Mesothelial cell of epicardium (in vitro differentiated cells): ENCODE measurements at regions not wholly inside any gene's neighbourhood (a gene's known extent, or its start where the extent isn't known, plus 50 kb on each side); places are given as distances from the start of the nearest gene placed in this dataset.

ENCODE experiments used
- DNase-seq, 2 experiments: peaks; one replicate each; pipeline ENCODE4 v3.0.0; 2021; ENCODE audit warnings: low spot score in 2 of 2; ENCODE audit not compliant: unreplicated experiment in 2 of 2
- H3K27ac Mint-ChIP-seq: 2 replicates; pipeline ENCODE4 v1.8.0; 2021; ENCODE audit warnings: mixed read lengths
- H3K27me3 Mint-ChIP-seq: 2 replicates; pipeline ENCODE4 v1.8.0; 2021; ENCODE audit warnings: low read depth, mixed read lengths
- H3K36me3 Mint-ChIP-seq: 2 replicates; pipeline ENCODE4 v1.8.0; 2021; ENCODE audit warnings: mixed read lengths
- H3K4me1 Mint-ChIP-seq: 2 replicates; pipeline ENCODE4 v1.8.0; 2021; ENCODE audit warnings: mixed read lengths
- H3K4me3 Mint-ChIP-seq: 2 replicates; pipeline ENCODE4 v1.8.0; 2021; ENCODE audit warnings: mild to moderate bottlenecking, moderate library complexity, mixed read lengths
- H3K9me3 Mint-ChIP-seq: 2 replicates; pipeline ENCODE4 v1.8.0; 2021; ENCODE audit warnings: mixed read lengths
- TF ChIP-seq, protein P1 (sequence below): fragments of 200-600 bp; sonication (generic); IDR thresholded peaks from one replicate; pipeline ENCODE4 v1.5.0; 2021; ENCODE audit warnings: antibody characterized with exemption; ENCODE audit not compliant: unreplicated experiment

DNA sequence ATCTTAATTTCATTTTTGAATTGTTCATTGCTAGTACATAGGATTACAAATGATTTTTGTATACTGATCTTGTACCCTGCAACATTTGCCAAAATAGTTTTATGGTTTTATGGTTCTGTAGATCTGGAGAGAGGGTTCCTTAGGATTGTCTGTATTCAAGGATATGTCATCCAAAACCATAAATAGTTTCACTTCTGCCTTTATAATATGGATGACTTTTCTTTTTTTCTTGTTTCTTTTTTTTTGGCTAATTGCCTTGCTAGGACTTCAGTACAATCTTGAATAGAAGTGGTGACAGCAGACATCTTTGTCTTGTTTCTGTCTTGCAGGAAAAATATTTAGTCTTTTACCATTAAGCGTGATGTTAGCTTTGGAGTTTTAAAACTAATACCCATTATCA is 383.9 kb upstream of the HS6ST1 start:
- TF ChIP-seq, protein P1, sequence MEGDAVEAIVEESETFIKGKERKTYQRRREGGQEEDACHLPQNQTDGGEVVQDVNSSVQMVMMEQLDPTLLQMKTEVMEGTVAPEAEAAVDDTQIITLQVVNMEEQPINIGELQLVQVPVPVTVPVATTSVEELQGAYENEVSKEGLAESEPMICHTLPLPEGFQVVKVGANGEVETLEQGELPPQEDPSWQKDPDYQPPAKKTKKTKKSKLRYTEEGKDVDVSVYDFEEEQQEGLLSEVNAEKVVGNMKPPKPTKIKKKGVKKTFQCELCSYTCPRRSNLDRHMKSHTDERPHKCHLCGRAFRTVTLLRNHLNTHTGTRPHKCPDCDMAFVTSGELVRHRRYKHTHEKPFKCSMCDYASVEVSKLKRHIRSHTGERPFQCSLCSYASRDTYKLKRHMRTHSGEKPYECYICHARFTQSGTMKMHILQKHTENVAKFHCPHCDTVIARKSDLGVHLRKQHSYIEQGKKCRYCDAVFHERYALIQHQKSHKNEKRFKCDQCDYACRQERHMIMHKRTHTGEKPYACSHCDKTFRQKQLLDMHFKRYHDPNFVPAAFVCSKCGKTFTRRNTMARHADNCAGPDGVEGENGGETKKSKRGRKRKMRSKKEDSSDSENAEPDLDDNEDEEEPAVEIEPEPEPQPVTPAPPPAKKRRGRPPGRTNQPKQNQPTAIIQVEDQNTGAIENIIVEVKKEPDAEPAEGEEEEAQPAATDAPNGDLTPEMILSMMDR, result no peak
- no peak for DNase-seq
- Mint-ChIP-seq H3K4me3 (no peak overlapping the region), H3K4me1 (no peaks in the 10 kb centered on the region), H3K27me3 (no peaks in the 10 kb centered on the region), H3K9me3 (peaks cover 36% of the 10 kb centered on the region), H3K36me3 (peaks cover 4% of the 10 kb centered on the region), H3K27ac (no peak overlapping the region)

DNA sequence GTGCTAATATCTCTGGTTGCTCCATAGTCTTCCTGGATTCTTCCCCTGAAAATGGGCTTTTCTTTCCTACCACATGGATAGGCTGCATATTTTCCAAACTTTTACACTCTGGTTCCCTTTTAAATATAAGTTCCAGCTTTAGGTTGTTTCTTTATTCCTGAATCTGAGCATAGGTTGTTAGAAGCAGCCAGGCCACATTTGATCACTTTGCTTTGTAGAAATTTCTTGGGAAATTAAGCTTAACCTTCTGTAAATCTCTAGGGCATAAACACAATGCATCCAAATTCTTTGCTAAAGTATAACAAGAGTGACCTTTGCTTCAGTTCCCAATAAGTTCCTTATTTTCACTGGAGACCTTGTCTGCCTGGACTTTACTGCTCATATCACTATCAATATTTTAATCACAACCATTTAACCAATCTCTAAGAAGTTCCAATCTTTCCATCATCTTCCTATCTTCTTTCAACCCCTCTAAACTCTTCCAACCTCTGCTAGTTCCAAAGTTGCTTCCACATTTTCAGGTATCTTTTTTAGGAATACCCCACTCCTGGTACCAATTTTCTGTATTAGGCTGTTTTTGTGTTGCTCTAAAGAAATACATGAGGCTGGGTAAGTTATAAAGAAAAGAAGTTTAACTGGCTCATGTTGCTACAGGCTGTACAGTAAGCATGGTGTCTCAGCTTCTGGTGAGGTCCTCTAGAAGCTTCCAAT is 389.6 kb upstream of the HS6ST1 start:
- TF ChIP-seq, protein P1, result no peak
- Mint-ChIP-seq H3K4me3 (no peak overlapping the region), H3K36me3 (peaks cover 17% of the 10 kb centered on the region), H3K27ac (no peak overlapping the region), H3K27me3 (no peaks in the 10 kb centered on the region), H3K9me3 (peaks cover 43% of the 10 kb centered on the region), H3K4me1 (no peaks in the 10 kb centered on the region)
- DNase-seq, result no peak

DNA sequence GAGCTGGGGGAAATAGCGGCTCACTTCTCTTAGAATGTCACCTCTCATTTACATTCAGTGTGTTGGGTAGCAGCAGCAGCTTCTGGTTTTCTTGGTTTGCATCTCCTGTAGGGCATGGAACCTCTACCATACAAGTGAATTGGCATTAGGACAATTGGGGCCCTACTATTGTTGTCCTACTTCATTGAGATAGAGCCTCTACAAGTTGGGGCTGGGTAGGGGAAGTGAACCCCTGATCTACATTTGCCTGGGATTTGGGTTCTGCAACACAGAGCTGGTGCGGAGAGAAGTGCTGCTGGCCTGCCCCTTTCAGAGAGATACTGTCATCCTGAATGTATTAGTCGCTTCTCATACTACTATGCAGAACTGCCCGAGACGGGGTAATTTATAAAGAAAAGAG is 391.6 kb upstream of the HS6ST1 start:
- Mint-ChIP-seq H3K36me3 (peaks cover 13% of the 10 kb centered on the region), H3K9me3 (peaks cover 35% of the 10 kb centered on the region), H3K4me3 (no peak overlapping the region), H3K27me3 (no peaks in the 10 kb centered on the region), H3K4me1 (peaks cover 3% of the 10 kb centered on the region), H3K27ac (no peak overlapping the region)
- no peak for DNase-seq
- TF ChIP-seq, protein P1, result no peak

DNA sequence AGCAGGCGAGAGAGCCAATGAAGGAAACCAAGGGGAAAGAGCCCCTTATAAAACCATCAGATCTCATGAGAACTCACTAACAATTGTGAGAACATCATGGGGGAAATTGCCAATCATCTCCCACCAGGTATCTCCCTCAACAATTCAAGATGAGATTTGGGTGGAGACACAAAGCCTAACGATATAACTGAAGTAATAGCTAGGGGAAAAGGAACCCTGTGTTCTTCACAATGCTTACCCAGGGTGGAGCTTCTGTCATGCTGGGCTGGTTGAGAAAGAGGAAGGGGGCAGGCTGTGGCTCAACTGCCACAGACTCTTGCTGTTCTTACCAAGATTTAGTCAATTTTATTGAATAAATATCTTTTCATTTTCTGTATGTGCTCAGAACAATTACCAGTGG is 392.1 kb upstream of the HS6ST1 start:
- Mint-ChIP-seq H3K36me3 (peaks cover 13% of the 10 kb centered on the region), H3K4me3 (no peak overlapping the region), H3K9me3 (peaks cover 35% of the 10 kb centered on the region), H3K27ac (no peak overlapping the region), H3K4me1 (peaks cover 3% of the 10 kb centered on the region), H3K27me3 (no peaks in the 10 kb centered on the region)
- DNase-seq, result no peak
- TF ChIP-seq, protein P1, result no peak

DNA sequence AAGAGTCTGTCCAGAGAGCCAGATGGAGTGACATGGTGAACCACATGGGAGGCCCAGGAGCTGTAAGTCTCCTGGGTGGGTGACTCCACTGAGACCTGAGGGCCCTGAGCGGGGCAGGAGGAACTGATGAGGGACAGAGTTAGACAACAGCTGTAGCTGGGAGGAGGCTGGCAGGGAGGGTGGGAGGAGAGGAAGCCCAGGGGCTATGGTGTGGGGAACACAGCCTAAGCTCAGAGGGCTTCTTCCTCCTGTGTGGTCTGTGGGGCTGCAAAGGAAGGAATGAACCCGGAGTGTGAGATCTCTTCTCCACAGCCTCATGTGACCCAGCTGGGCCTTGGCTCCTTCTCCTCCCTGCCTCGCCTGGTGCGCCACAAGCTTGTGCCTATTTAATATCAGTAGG is 395.6 kb upstream of the HS6ST1 start:
- peaks cover 3% of the 10 kb centered on the region for H3K4me1 Mint-ChIP-seq
- no peak overlapping the region for H3K27ac Mint-ChIP-seq
- no peak overlapping the region for H3K4me3 Mint-ChIP-seq
- no peaks in the 10 kb centered on the region for H3K27me3 Mint-ChIP-seq
- peaks cover 4% of the 10 kb centered on the region for H3K36me3 Mint-ChIP-seq
- no peak for DNase-seq
- peaks cover 17% of the 10 kb centered on the region for H3K9me3 Mint-ChIP-seq
- TF ChIP-seq, protein P1, result no peak

DNA sequence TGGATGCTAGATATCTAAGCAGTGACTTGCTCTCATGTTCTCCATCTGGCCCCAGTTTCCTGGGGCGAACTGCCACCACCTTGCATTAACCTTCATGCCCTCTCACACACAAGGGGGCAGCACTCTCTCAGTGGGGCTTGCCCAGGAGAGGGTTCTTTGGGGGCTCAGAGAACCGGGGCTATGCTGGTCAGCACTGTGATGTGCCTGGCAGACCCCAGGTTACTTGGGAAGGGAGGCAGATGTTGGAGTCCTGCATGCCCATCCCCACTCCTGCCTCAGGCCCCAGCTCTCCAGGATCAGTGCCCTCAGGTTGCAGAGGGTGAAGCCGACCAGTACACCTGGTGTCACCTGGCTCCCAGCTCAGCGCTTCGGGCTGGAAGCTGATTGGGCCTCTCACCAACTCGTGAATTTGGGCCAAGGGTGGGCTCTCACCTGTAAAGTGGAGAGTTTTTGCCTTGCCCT is 396.2 kb upstream of the HS6ST1 start:
- no peak overlapping the region for H3K27ac Mint-ChIP-seq
- TF ChIP-seq, protein P1, result no peak
- peaks cover 2% of the 10 kb centered on the region for H3K36me3 Mint-ChIP-seq
- H3K27me3 Mint-ChIP-seq, result no peaks in the 10 kb centered on the region
- no peak for DNase-seq
- peaks cover 3% of the 10 kb centered on the region for H3K4me1 Mint-ChIP-seq
- H3K4me3 Mint-ChIP-seq, result no peak overlapping the region
- H3K9me3 Mint-ChIP-seq, result peaks cover 13% of the 10 kb centered on the region
